ENCODE measurements at regions not wholly inside any gene's neighbourhood (a gene's known extent, or its start where the extent isn't known, plus 50 kb on each side); places are given as distances from the start of the nearest gene placed in this dataset.

DNA sequence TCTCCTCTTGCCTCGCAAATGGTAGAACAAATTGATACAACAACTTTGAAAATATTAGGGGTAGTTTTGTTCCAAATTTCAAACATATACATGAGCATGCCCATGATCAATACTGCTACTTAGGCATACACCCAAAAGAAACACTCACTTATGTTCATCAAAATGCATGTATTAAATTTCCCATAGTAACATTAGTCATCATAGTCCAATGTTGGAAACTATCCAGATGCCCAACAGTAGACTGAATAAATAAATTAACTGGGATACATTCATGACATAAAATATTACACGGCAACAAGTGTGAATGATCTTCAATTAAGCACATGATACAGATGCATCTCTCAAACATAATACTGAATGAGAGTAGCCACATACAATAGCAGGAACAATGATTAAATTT lies 391.6 kb downstream of the CDH11 start:
- intact Hi-C loops (cut with DNase I), result no loop called here
- H3K27me3 ChIP-seq, result no peaks in the 10 kb centered on the region
- TF ChIP-seq, protein P1, sequence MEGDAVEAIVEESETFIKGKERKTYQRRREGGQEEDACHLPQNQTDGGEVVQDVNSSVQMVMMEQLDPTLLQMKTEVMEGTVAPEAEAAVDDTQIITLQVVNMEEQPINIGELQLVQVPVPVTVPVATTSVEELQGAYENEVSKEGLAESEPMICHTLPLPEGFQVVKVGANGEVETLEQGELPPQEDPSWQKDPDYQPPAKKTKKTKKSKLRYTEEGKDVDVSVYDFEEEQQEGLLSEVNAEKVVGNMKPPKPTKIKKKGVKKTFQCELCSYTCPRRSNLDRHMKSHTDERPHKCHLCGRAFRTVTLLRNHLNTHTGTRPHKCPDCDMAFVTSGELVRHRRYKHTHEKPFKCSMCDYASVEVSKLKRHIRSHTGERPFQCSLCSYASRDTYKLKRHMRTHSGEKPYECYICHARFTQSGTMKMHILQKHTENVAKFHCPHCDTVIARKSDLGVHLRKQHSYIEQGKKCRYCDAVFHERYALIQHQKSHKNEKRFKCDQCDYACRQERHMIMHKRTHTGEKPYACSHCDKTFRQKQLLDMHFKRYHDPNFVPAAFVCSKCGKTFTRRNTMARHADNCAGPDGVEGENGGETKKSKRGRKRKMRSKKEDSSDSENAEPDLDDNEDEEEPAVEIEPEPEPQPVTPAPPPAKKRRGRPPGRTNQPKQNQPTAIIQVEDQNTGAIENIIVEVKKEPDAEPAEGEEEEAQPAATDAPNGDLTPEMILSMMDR (IDR thresholded peaks at IDR 0.05), result no peak
- TF ChIP-seq POLR2AphosphoS5 (IDR thresholded peaks at IDR 0.05; ENCODE audit: insufficient read depth in 1 of 2, low read depth in 1 of 2) (no peak), POLR2A (IDR thresholded peaks at IDR 0.05) (no peak)
- no peak overlapping the region for H3K4me3 ChIP-seq
- H3K36me3 ChIP-seq, result no peaks in the 10 kb centered on the region
- no peaks in the 10 kb centered on the region for H3K9me3 ChIP-seq
- no peak overlapping the region for H3K27ac ChIP-seq
- DNase-seq (ENCODE audit: extremely low spot score in 2 of 2), result no peak
- H3K4me1 ChIP-seq, result no peaks in the 10 kb centered on the region

DNA sequence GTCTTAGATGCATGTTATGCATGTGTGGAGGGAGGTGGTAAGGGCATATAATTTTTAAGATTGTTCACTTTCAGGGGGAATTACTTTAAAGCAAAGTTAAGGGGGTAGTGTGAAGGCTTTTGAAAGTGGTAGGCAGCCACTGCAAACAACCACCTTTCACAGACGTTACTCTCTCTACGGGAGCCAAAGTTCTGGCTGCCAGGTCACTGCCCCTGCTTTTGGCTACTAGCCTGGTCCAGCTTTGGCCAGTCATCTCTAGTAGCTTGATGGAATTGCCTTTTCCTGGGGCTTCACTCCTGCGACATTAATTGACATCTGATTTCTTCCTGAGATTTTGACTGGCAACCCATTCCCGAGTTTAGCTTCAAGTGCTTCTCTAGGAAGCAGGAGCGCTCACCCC lies 397.5 kb downstream of the CDH11 start:
- intact Hi-C loops (cut with DNase I), result no loop called here
- Histone ChIP-seq H3K27ac (no peak overlapping the region), H3K27me3 (no peaks in the 10 kb centered on the region), H3K4me1 (no peaks in the 10 kb centered on the region), H3K4me3 (no peak overlapping the region), H3K9me3 (no peaks in the 10 kb centered on the region), H3K36me3 (no peaks in the 10 kb centered on the region)
- TF ChIP-seq POLR2AphosphoS5 (IDR thresholded peaks at IDR 0.05; ENCODE audit: insufficient read depth in 1 of 2, low read depth in 1 of 2), result no peak
- TF ChIP-seq, protein P1 (IDR thresholded peaks at IDR 0.05), result no peak
- TF ChIP-seq POLR2A (IDR thresholded peaks at IDR 0.05), result no peak
- DNase-seq (ENCODE audit: extremely low spot score in 2 of 2), result no peak

DNA sequence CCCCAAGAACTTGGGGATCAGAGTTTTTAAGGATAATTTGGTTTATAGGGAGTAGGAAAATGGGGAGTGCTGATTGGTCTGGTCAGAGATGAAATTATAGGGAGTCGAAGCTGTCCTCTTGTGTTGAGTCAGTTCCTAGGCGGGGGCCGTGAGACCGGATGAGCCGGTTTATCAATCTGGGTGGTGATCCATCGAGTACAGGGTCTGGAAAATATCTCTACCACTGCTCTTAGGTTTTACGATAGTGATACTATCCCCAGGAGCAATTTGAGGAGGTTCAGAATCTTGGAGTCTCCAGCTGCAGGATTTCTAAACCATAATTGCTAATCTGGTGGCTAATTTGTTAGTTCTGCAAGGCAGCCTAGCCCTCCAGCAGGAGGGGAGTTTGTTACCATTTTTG lies 403.4 kb downstream of the CDH11 start:
- intact Hi-C loops (cut with DNase I), result no loop called here
- no peaks in the 10 kb centered on the region for H3K9me3 ChIP-seq
- no peak for DNase-seq (ENCODE audit: extremely low spot score in 2 of 2)
- no peaks in the 10 kb centered on the region for H3K4me1 ChIP-seq
- H3K36me3 ChIP-seq, result no peaks in the 10 kb centered on the region
- TF ChIP-seq, protein P1 (IDR thresholded peaks at IDR 0.05), result no peak
- no peak for TF ChIP-seq POLR2A (IDR thresholded peaks at IDR 0.05)
- no peak for TF ChIP-seq POLR2AphosphoS5 (IDR thresholded peaks at IDR 0.05; ENCODE audit: insufficient read depth in 1 of 2, low read depth in 1 of 2)
- no peak overlapping the region for H3K4me3 ChIP-seq
- H3K27ac ChIP-seq, result no peak overlapping the region
- no peaks in the 10 kb centered on the region for H3K27me3 ChIP-seq

DNA sequence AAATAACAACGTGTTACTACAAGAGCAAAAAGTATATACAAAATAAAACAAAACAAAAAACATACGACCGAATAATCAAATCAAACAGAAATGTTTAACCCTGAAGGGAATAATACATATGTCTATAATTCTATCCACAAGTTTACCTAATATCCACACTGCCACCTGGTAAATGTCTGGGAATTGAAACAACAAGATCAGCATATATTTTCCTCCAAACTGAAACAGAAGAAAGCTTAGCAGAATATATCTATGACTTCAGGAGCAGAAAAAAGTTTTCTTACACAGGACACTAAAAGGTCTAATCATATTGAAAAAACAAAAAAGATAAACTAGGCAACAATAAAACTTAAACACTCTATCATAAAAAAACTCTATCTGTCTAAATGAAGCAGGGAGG lies 404.0 kb downstream of the CDH11 start:
- H3K9me3 ChIP-seq, result no peaks in the 10 kb centered on the region
- H3K4me1 ChIP-seq, result no peaks in the 10 kb centered on the region
- H3K27me3 ChIP-seq, result no peaks in the 10 kb centered on the region
- DNase-seq (ENCODE audit: extremely low spot score in 2 of 2), result no peak
- intact Hi-C loops (cut with DNase I), result no loop called here
- TF ChIP-seq POLR2A (IDR thresholded peaks at IDR 0.05), result no peak
- TF ChIP-seq, protein P1 (IDR thresholded peaks at IDR 0.05), result no peak
- no peak for TF ChIP-seq POLR2AphosphoS5 (IDR thresholded peaks at IDR 0.05; ENCODE audit: insufficient read depth in 1 of 2, low read depth in 1 of 2)
- no peaks in the 10 kb centered on the region for H3K36me3 ChIP-seq
- H3K27ac ChIP-seq, result no peak overlapping the region
- H3K4me3 ChIP-seq, result no peak overlapping the region

DNA sequence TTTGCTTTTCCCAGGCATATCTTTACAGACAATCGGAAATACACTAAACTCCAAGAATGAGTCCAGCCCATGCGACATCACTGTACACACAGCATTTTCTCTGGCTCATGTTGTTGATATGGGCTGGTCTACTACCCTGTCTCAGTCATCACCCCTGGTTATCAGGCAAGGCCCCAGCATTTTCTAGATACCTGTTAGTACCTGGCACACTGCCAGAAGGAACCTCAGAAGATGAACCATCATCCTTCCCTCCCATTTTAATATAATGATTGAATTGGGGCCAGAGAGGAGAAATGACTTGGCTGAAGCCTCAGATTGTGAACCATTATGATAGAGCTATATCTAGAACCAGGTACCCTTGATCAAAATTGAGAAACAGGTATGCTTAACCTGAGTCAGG lies 406.2 kb downstream of the CDH11 start:
- Histone ChIP-seq H3K9me3 (no peaks in the 10 kb centered on the region), H3K4me3 (no peak overlapping the region), H3K27me3 (no peaks in the 10 kb centered on the region), H3K27ac (no peak overlapping the region), H3K4me1 (no peaks in the 10 kb centered on the region), H3K36me3 (no peaks in the 10 kb centered on the region)
- TF ChIP-seq, protein P1 (IDR thresholded peaks at IDR 0.05), result no peak
- no peak for TF ChIP-seq POLR2A (IDR thresholded peaks at IDR 0.05)
- TF ChIP-seq POLR2AphosphoS5 (IDR thresholded peaks at IDR 0.05; ENCODE audit: insufficient read depth in 1 of 2, low read depth in 1 of 2), result no peak
- intact Hi-C loops (cut with DNase I), result no loop called here
- no peak for DNase-seq (ENCODE audit: extremely low spot score in 2 of 2)

Data from vagina (tissue), 2 donors.